Mesodermal cell (in vitro differentiated cells): ENCODE measurements at regions not wholly inside any gene's neighbourhood (a gene's known extent, or its start where the extent isn't known, plus 50 kb on each side); places are given as distances from the start of the nearest gene placed in this dataset.

ENCODE experiments used
- H3K27ac ChIP-seq: 2 replicates; pipeline ENCODE4 v1.7.0; 2013; ENCODE audit warnings: mild to moderate bottlenecking, low read depth, low read length, moderate library complexity; ENCODE audit not compliant: severe bottlenecking
- H3K36me3 ChIP-seq: 2 replicates; pipeline ENCODE4 v1.7.1; 2013; ENCODE audit warnings: mild to moderate bottlenecking, low read length, moderate library complexity; ENCODE audit not compliant: control insufficient read depth, insufficient read depth
- H3K4me1 ChIP-seq: one replicate; pipeline ENCODE4 v1.7.1; 2013; ENCODE audit warnings: mild to moderate bottlenecking, low read length; ENCODE audit not compliant: insufficient read depth, control insufficient read depth, poor library complexity, severe bottlenecking
- H3K4me3 ChIP-seq: 2 replicates; pipeline ENCODE4 v1.7.0; 2013; ENCODE audit warnings: low read length, control low read depth, mild to moderate bottlenecking; ENCODE audit not compliant: insufficient read depth, poor library complexity, severe bottlenecking; ENCODE audit errors: extremely low read depth
- H3K9me3 ChIP-seq: 2 replicates; pipeline ENCODE4 v1.7.1; 2013; ENCODE audit warnings: mild to moderate bottlenecking, low read length, moderate library complexity; ENCODE audit not compliant: control insufficient read depth
- WGBS, 2 experiments: methylation state at CpG; one replicate each; pipeline ENCODE4 v1.1.5; 2013; ENCODE audit warnings: missing lambda C conversion rate in 2 of 2; ENCODE audit not compliant: insufficient coverage in 2 of 2; 5-methylcytosine and 5-hydroxymethylcytosine counted together

- no peak overlapping the region for H3K4me3 ChIP-seq
- no peaks in the 10 kb centered on the region for H3K4me1 ChIP-seq
- 56 to 71% methylated on average over 1 of the region's 2 CpGs for WGBS, 2 experiments
- no peaks in the 10 kb centered on the region for H3K9me3 ChIP-seq
- H3K27ac ChIP-seq = no peak overlapping the region
- H3K36me3 ChIP-seq = no peaks in the 10 kb centered on the region
These were observed 825.7 kb downstream of the SUCLG1 start for GRCh38 chr2:83633423-83633822.

- Histone ChIP-seq H3K4me3 (no peak overlapping the region), H3K4me1 (no peaks in the 10 kb centered on the region), H3K27ac (no peak overlapping the region), H3K36me3 (no peaks in the 10 kb centered on the region), H3K9me3 (no peaks in the 10 kb centered on the region)
- WGBS, 2 experiments = 89 to 100% methylated on average over 1 of the region's 2 CpGs
These were observed 828.7 kb downstream of the SUCLG1 start for GRCh38 chr2:83630351-83630750.

GRCh38 chr2:83615511-83615910 lies 843.6 kb downstream of the SUCLG1 start:
- 86 to 100% methylated on average over 1 to 3 of the region's 4 CpGs for WGBS, 2 experiments
- H3K27ac ChIP-seq = no peak overlapping the region
- no peaks in the 10 kb centered on the region for H3K9me3 ChIP-seq
- no peak overlapping the region for H3K4me3 ChIP-seq
- H3K4me1 ChIP-seq = no peaks in the 10 kb centered on the region
- H3K36me3 ChIP-seq = no peaks in the 10 kb centered on the region

- Histone ChIP-seq H3K9me3 (no peaks in the 10 kb centered on the region), H3K36me3 (no peaks in the 10 kb centered on the region), H3K27ac (no peak overlapping the region), H3K4me1 (no peaks in the 10 kb centered on the region), H3K4me3 (no peak overlapping the region)
- WGBS, 2 experiments = no CpG with 5 or more reads among the region's 1 CpG
These were observed 845.9 kb downstream of the SUCLG1 start for GRCh38 chr2:83613178-83613577.

- H3K27ac ChIP-seq = no peak overlapping the region
These were observed 856.3 kb downstream of the SUCLG1 start for GRCh38 chr2:83602753-83603152.

GRCh38 chr2:83596592-83597282 lies 862.3 kb downstream of the SUCLG1 start:
- Histone ChIP-seq H3K4me1 (no peaks in the 10 kb centered on the region), H3K9me3 (no peaks in the 10 kb centered on the region), H3K27ac (no peak overlapping the region), H3K36me3 (no peaks in the 10 kb centered on the region), H3K4me3 (no peak overlapping the region)
- WGBS, 2 experiments = no CpG with 5 or more reads among the region's 1 CpG

More at GRCh38 chr2:83602753-83603152, 856.3 kb downstream of the SUCLG1 start:
- no peaks in the 10 kb centered on the region for H3K36me3 ChIP-seq
- H3K4me3 ChIP-seq = no peak overlapping the region
- WGBS, 2 experiments = 94 to 97% methylated on average over 3 to 6 of the region's 6 CpGs
- no peaks in the 10 kb centered on the region for H3K4me1 ChIP-seq
- H3K9me3 ChIP-seq = no peaks in the 10 kb centered on the region

- whole genome bisulfite sequencing, 2 experiments = 92% methylated on average over 2 of the region's 3 CpGs; no CpG with 5 or more reads in 1 of the 2 experiments
- Histone ChIP-seq H3K4me3 (no peak overlapping the region), H3K4me1 (no peaks in the 10 kb centered on the region)
These were observed 863.2 kb downstream of the SUCLG1 start for GRCh38 chr2:83595926-83596325.

GRCh38 chr2:83595121-83595690 lies 863.9 kb downstream of the SUCLG1 start:
- 100% methylated on average over 1 of the region's 2 CpGs; no CpG with 5 or more reads in 1 of the 2 experiments for WGBS, 2 experiments
- Histone ChIP-seq H3K36me3 (no peaks in the 10 kb centered on the region), H3K27ac (no peak overlapping the region), H3K4me1 (no peaks in the 10 kb centered on the region), H3K9me3 (no peaks in the 10 kb centered on the region), H3K4me3 (no peak overlapping the region)

More at GRCh38 chr2:83595926-83596325, 863.2 kb downstream of the SUCLG1 start:
- Histone ChIP-seq H3K9me3 (no peaks in the 10 kb centered on the region), H3K27ac (no peak overlapping the region), H3K36me3 (no peaks in the 10 kb centered on the region)

GRCh38 chr2:83594241-83595120 lies 864.6 kb downstream of the SUCLG1 start:
- H3K9me3 ChIP-seq = no peaks in the 10 kb centered on the region
- H3K36me3 ChIP-seq = no peaks in the 10 kb centered on the region
- no peak overlapping the region for H3K4me3 ChIP-seq
- no peaks in the 10 kb centered on the region for H3K4me1 ChIP-seq
- WGBS, 2 experiments = 100% methylated on average over 1 of the region's 5 CpGs; no CpG with 5 or more reads in 1 of the 2 experiments
- H3K27ac ChIP-seq = no peak overlapping the region

- Histone ChIP-seq H3K4me3 (no peak overlapping the region), H3K9me3 (no peaks in the 10 kb centered on the region), H3K4me1 (peaks cover 7% of the 10 kb centered on the region), H3K27ac (no peak overlapping the region), H3K36me3 (no peaks in the 10 kb centered on the region)
- 83 to 100% methylated on average over 1 to 2 of the region's 4 CpGs for whole genome bisulfite sequencing, 2 experiments
These were observed 871.8 kb downstream of the SUCLG1 start for GRCh38 chr2:83587309-83587708.
